ENCODE measurements at regions not wholly inside any gene's neighbourhood (a gene's known extent, or its start where the extent isn't known, plus 50 kb on each side); places are given as distances from the start of the nearest gene placed in this dataset.

GRCh38 chr4:181611033-181611711 lies 632.0 kb upstream of the TENM3 start:
- TF ChIP-seq POLR2A (IDR thresholded peaks at IDR 0.05) (no peak), CTCF (IDR thresholded peaks at IDR 0.05) (no peak)
- H3K27ac ChIP-seq, result no peak overlapping the region
- H3K4me3 ChIP-seq (replicated peaks in 1 of 3), result no peak overlapping the region
- H3K9me3 ChIP-seq, result no peaks in the 10 kb centered on the region
- H3K36me3 ChIP-seq, result no peaks in the 10 kb centered on the region
- no peaks in the 10 kb centered on the region for H3K4me1 ChIP-seq
- 74 to 80% methylated on average over 15 of the region's 15 CpGs for WGBS, 2 donors
- no peaks in the 10 kb centered on the region for H3K27me3 ChIP-seq
- DNase-seq, result no peak
- intact Hi-C loops (cut with DNase I), result no loop called here

- TF ChIP-seq CTCF (IDR thresholded peaks at IDR 0.05), result no peak
- no peak for TF ChIP-seq POLR2A (IDR thresholded peaks at IDR 0.05)
- Histone ChIP-seq H3K9me3 (no peaks in the 10 kb centered on the region), H3K4me1 (no peaks in the 10 kb centered on the region), H3K36me3 (no peaks in the 10 kb centered on the region), H3K27ac (no peak overlapping the region), H3K4me3 (replicated peaks in 1 of 3) (no peak overlapping the region), H3K27me3 (no peaks in the 10 kb centered on the region)
- DNase-seq, result no peak
- WGBS, 2 donors, result 62 to 68% methylated on average over 8 of the region's 8 CpGs
- intact Hi-C loops (cut with DNase I), result no loop called here
Measured at GRCh38 chr4:181611946-181612600, 631.1 kb upstream of the TENM3 start.

- 80 to 85% methylated on average over 6 of the region's 6 CpGs for WGBS, 2 donors
- no peak for DNase-seq
- H3K36me3 ChIP-seq, result no peaks in the 10 kb centered on the region
- H3K4me1 ChIP-seq, result no peaks in the 10 kb centered on the region
- H3K9me3 ChIP-seq, result no peaks in the 10 kb centered on the region
- no peak overlapping the region for H3K27ac ChIP-seq
- TF ChIP-seq CTCF (IDR thresholded peaks at IDR 0.05) (no peak), POLR2A (IDR thresholded peaks at IDR 0.05) (no peak)
- intact Hi-C loops (cut with DNase I), result no loop called here
- no peak overlapping the region for H3K4me3 ChIP-seq (replicated peaks in 1 of 3)
- H3K27me3 ChIP-seq, result no peaks in the 10 kb centered on the region
Measured at GRCh38 chr4:181613200-181613599, 630.0 kb upstream of the TENM3 start.

GRCh38 chr4:181618038-181618618 lies 625.1 kb upstream of the TENM3 start:
- DNase-seq, result no peak
- Histone ChIP-seq H3K4me3 (replicated peaks in 1 of 3) (no peak overlapping the region), H3K36me3 (no peaks in the 10 kb centered on the region), H3K9me3 (no peaks in the 10 kb centered on the region), H3K27ac (no peak overlapping the region), H3K27me3 (no peaks in the 10 kb centered on the region), H3K4me1 (no peaks in the 10 kb centered on the region)
- intact Hi-C loops (cut with DNase I), result no loop called here
- TF ChIP-seq CTCF (IDR thresholded peaks at IDR 0.05) (no peak), POLR2A (IDR thresholded peaks at IDR 0.05) (no peak)
- WGBS, 2 donors, result 60 to 71% methylated on average over 6 of the region's 6 CpGs

GRCh38 chr4:181618896-181619295 lies 624.3 kb upstream of the TENM3 start:
- WGBS, 2 donors, result 80 to 90% methylated on average over 5 of the region's 5 CpGs
- H3K27me3 ChIP-seq, result no peaks in the 10 kb centered on the region
- H3K36me3 ChIP-seq, result no peaks in the 10 kb centered on the region

More at GRCh38 chr4:181618896-181619295, 624.3 kb upstream of the TENM3 start:
- Histone ChIP-seq H3K4me1 (no peaks in the 10 kb centered on the region), H3K4me3 (replicated peaks in 1 of 3) (no peak overlapping the region), H3K27ac (no peak overlapping the region), H3K9me3 (no peaks in the 10 kb centered on the region)
- intact Hi-C loops (cut with DNase I), result no loop called here
- no peak for TF ChIP-seq CTCF (IDR thresholded peaks at IDR 0.05)
- no peak for TF ChIP-seq POLR2A (IDR thresholded peaks at IDR 0.05)
- DNase-seq, result no peak
